Heart left ventricle (tissue), 13 donors: ENCODE measurements at regions not wholly inside any gene's neighbourhood (a gene's known extent, or its start where the extent isn't known, plus 50 kb on each side); places are given as distances from the start of the nearest gene placed in this dataset.

Experiments used
- CTCF ChIP-seq, 12 donors: fragments of 200-600 bp; sonication (generic) in 4 of 12; IDR thresholded peaks; one replicate each; pipeline versions ENCODE4 v1.5.0 to v1.8.0; 2018 to 2022; ENCODE audit warnings: antibody characterized with exemption in 12 of 12, mild to moderate bottlenecking in 5 of 12
- POLR2A ChIP-seq, 2 donors: fragments of 450-650 bp; IDR thresholded peaks; one replicate each; pipeline ENCODE4 v1.6.1; 2017; ENCODE audit warnings: antibody characterized with exemption in 2 of 2, mild to moderate bottlenecking in 2 of 2, moderate library complexity in 2 of 2
- donor health status: ischemic (EF 13 %, LVEDD 7.1; RV severe dilation, severe dysfunction).
- donor health status: DM: no; HTN: yes; CAD: no.
- donor health status: DM: no; HTN: no; CAD: no.
- donor health status: ischemic (EF 25% LVEDD 6.9; RV normal size, moderate dysfunction).
- donor health status: ischemic (EF 25% LVEDD 5.7; RV mildly dilated, moderate dysfunction).
- donor health status: ischemic (EF 35%, LVEDD 5.7; RV mildly dilated, moderate dysfunction).
- donor health status: nonischemic (EF 11% LVEDD 7.7; RV severe dilation, severe dysfunction).
- donor health status: DM: yes; HTN: yes; CAD: no.
- donor health status: PGD.
- donor health status: ischemic (EF 29% LVEDD 5.4; RV normal size, mild dysfunction).
- donor health status: nonischemic (EF 23%, LVEDD 6.1; RV moderate dilation, normal function).

- TF ChIP-seq POLR2A (IDR thresholded peaks at IDR 0.05) (no peak), CTCF (IDR thresholded peaks at IDR 0.05) (no peak)
These were observed 202.7 kb downstream of the SPRY1 start for GRCh38 chr4:123599061-123599919.
